ENCODE measurements at regions not wholly inside any gene's neighbourhood (a gene's known extent, or its start where the extent isn't known, plus 50 kb on each side); places are given as distances from the start of the nearest gene placed in this dataset.

GRCh38 chr3:34377961-34378360 is 579.5 kb downstream of the PDCD6IP start:
- no peak for DNase-seq (ENCODE audit: low spot score)

- no peak for DNase-seq (ENCODE audit: low spot score)
These were observed 582.8 kb downstream of the PDCD6IP start for GRCh38 chr3:34381243-34381642.

- no peak for DNase-seq (ENCODE audit: low spot score)
These were observed 584.4 kb downstream of the PDCD6IP start for GRCh38 chr3:34382859-34383258.

- no peak for DNase-seq (ENCODE audit: low spot score)
These were observed 587.9 kb downstream of the PDCD6IP start for GRCh38 chr3:34386309-34386708.

- no peak for DNase-seq (ENCODE audit: low spot score)
These were observed 589.6 kb downstream of the PDCD6IP start for GRCh38 chr3:34387826-34388564.

- no peak for DNase-seq (ENCODE audit: low spot score)
These were observed 590.4 kb downstream of the PDCD6IP start for GRCh38 chr3:34388830-34389229.

GRCh38 chr3:34394978-34395748 is 596.7 kb downstream of the PDCD6IP start:
- no peak for DNase-seq (ENCODE audit: low spot score)

- no peak for DNase-seq (ENCODE audit: low spot score)
These were observed 597.9 kb downstream of the PDCD6IP start for GRCh38 chr3:34396288-34396687.

GRCh38 chr3:34396956-34397355 is 598.5 kb downstream of the PDCD6IP start:
- no peak for DNase-seq (ENCODE audit: low spot score)

GRCh38 chr3:34399401-34399800 is 601.0 kb downstream of the PDCD6IP start:
- no peak for DNase-seq (ENCODE audit: low spot score)

- DNase-seq (ENCODE audit: low spot score): no peak
These were observed 606.7 kb downstream of the PDCD6IP start for GRCh38 chr3:34405159-34405558.

- no peak for DNase-seq (ENCODE audit: low spot score)
These were observed 608.9 kb downstream of the PDCD6IP start for GRCh38 chr3:34407281-34407680.

- DNase-seq (ENCODE audit: low spot score): no peak
These were observed 609.7 kb downstream of the PDCD6IP start for GRCh38 chr3:34408088-34408487.

- DNase-seq (ENCODE audit: low spot score): no peak
These were observed 613.2 kb downstream of the PDCD6IP start for GRCh38 chr3:34411596-34411995.

GRCh38 chr3:34419801-34420200 is 621.4 kb downstream of the PDCD6IP start:
- DNase-seq (ENCODE audit: low spot score): no peak

- DNase-seq (ENCODE audit: low spot score): no peak
These were observed 623.3 kb downstream of the PDCD6IP start for GRCh38 chr3:34421762-34422161.

- no peak for DNase-seq (ENCODE audit: low spot score)
These were observed 641.4 kb downstream of the PDCD6IP start for GRCh38 chr3:34439796-34440195.

GRCh38 chr3:34444137-34444536 is 645.7 kb downstream of the PDCD6IP start:
- DNase-seq (ENCODE audit: low spot score): no peak

GRCh38 chr3:34449305-34449704 is 650.9 kb downstream of the PDCD6IP start:
- no peak for DNase-seq (ENCODE audit: low spot score)

GRCh38 chr3:34463414-34463813 is 665.0 kb downstream of the PDCD6IP start:
- DNase-seq (ENCODE audit: low spot score): no peak

GRCh38 chr3:34464646-34465045 is 666.2 kb downstream of the PDCD6IP start:
- DNase-seq (ENCODE audit: low spot score): no peak

- no peak for DNase-seq (ENCODE audit: low spot score)
These were observed 677.4 kb downstream of the PDCD6IP start for GRCh38 chr3:34475851-34476250.

- no peak for DNase-seq (ENCODE audit: low spot score)
These were observed 685.0 kb downstream of the PDCD6IP start for GRCh38 chr3:34483311-34483887.
